ENCODE measurements at regions not wholly inside any gene's neighbourhood (a gene's known extent, or its start where the extent isn't known, plus 50 kb on each side); places are given as distances from the start of the nearest gene placed in this dataset.

DNA sequence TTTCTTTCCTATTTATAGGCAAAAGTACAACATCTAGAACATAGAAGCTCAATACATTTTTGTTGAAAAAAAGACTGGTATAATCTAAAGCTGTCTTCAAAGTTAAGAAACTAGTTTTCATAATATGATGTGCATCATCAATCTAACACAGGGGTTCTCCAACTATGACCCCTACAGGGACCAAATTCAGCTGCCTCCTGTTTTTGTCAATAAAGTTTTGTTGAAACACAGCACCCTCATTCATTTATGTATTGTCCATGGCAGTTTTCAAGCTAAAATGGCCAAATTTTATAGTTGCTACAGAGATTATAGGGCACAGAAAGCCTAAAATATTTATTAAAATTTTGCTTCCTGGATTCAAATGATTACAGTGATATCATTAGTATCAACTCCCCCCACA, 452.9 kb downstream of the CCER1 start:
- Histone ChIP-seq H3K4me3 (ENCODE audit: low read length) (no peak overlapping the region), H3F3A (ENCODE audit: insufficient read depth, low read length, poor library complexity, severe bottlenecking) (no peaks in the 10 kb centered on the region), H3K27ac (ENCODE audit: low read length) (no peak overlapping the region), H3K9me3 (ENCODE audit: low read length) (no peaks in the 10 kb centered on the region), H3K79me2 (replicated peaks; ENCODE audit: insufficient read depth, low read length) (no peaks in the 10 kb centered on the region), H3K36me3 (ENCODE audit: insufficient read depth, low read length) (no peaks in the 10 kb centered on the region), H2AFZ (ENCODE audit: low read depth, low read length) (no peak overlapping the region), H4K20me1 (ENCODE audit: insufficient read depth) (no peaks in the 10 kb centered on the region), H3K9me2 (ENCODE audit: insufficient read depth, low read length) (no peaks in the 10 kb centered on the region), H3K9ac (ENCODE audit: low read length) (no peak overlapping the region), H3K4me2 (ENCODE audit: low read length) (no peak overlapping the region), H3K27me3 (ENCODE audit: insufficient read depth, low read depth, low read length) (no peaks in the 10 kb centered on the region)
- no peak for TF ChIP-seq EZH2 (IDR thresholded peaks at IDR 0.05; ENCODE audit: borderline replicate concordance, insufficient read depth, low read length, poor library complexity, severe bottlenecking)
- TF ChIP-seq TAF1 (IDR thresholded peaks at IDR 0.05; ENCODE audit: low read depth), result no peak
- TF ChIP-seq MXI1 (conservative IDR thresholded peaks at IDR 0.05; ENCODE audit: poor library complexity, severe bottlenecking), result no peak
- no peak for TF ChIP-seq CTCF (IDR thresholded peaks at IDR 0.05; ENCODE audit: poor library complexity, severe bottlenecking)
- no peak for TF ChIP-seq EP300 (conservative IDR thresholded peaks at IDR 0.05; ENCODE audit: poor library complexity, severe bottlenecking)
- TF ChIP-seq SMC3 (conservative IDR thresholded peaks at IDR 0.05; ENCODE audit: poor library complexity), result no peak
- no peak for TF ChIP-seq RAD21 (conservative IDR thresholded peaks at IDR 0.05)
- TF ChIP-seq REST (IDR thresholded peaks at IDR 0.05; ENCODE audit: borderline replicate concordance), result no peak
- no peak for TF ChIP-seq POLR2AphosphoS5 (IDR thresholded peaks at IDR 0.05)

DNA sequence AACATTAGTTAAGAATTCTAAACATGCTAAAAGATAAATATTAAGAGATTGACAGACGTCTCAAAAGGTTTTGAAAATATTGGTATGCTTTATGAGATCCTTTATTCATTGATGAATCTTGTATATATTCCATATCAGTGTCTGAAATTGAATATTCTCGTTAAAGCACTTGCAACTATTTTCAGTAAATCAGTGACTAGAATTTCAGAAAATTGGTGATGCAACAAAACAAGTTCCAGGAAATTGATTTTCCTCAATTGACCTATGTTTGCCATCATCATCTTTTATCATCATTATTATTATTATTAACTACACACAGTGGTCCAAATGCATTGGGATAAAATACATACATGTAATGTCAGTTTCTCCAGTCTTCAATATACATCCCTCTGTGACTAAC, 453.6 kb downstream of the CCER1 start:
- TF ChIP-seq EZH2 (IDR thresholded peaks at IDR 0.05; ENCODE audit: borderline replicate concordance, insufficient read depth, low read length, poor library complexity, severe bottlenecking) (no peak), EP300 (conservative IDR thresholded peaks at IDR 0.05; ENCODE audit: poor library complexity, severe bottlenecking) (no peak), CTCF (IDR thresholded peaks at IDR 0.05; ENCODE audit: poor library complexity, severe bottlenecking) (no peak)
- no peaks in the 10 kb centered on the region for H3K36me3 ChIP-seq (ENCODE audit: insufficient read depth, low read length)
- no peaks in the 10 kb centered on the region for H3K27me3 ChIP-seq (ENCODE audit: insufficient read depth, low read depth, low read length)
- no peak overlapping the region for H3K27ac ChIP-seq (ENCODE audit: low read length)
- H4K20me1 ChIP-seq (ENCODE audit: insufficient read depth), result no peaks in the 10 kb centered on the region
- no peaks in the 10 kb centered on the region for H3F3A ChIP-seq (ENCODE audit: insufficient read depth, low read length, poor library complexity, severe bottlenecking)
- H3K9me3 ChIP-seq (ENCODE audit: low read length), result no peaks in the 10 kb centered on the region
- H3K9me2 ChIP-seq (ENCODE audit: insufficient read depth, low read length), result no peaks in the 10 kb centered on the region
- no peak overlapping the region for H2AFZ ChIP-seq (ENCODE audit: low read depth, low read length)
- no peak overlapping the region for H3K4me2 ChIP-seq (ENCODE audit: low read length)
- H3K4me3 ChIP-seq (ENCODE audit: low read length), result no peak overlapping the region
- no peak overlapping the region for H3K9ac ChIP-seq (ENCODE audit: low read length)
- no peaks in the 10 kb centered on the region for H3K79me2 ChIP-seq (replicated peaks; ENCODE audit: insufficient read depth, low read length)

All from neural cell (in vitro differentiated cells).